BE2C (cell line): ENCODE measurements at regions not wholly inside any gene's neighbourhood (a gene's known extent, or its start where the extent isn't known, plus 50 kb on each side); places are given as distances from the start of the nearest gene placed in this dataset.

Experiments used
- DNase-seq: peaks from one replicate; pipeline ENCODE4 v3.0.0-alpha.2; 2020
- H3K27me3 ChIP-seq: fragments of 250-450 bp; sonication (Bioruptor Pico); 2 replicates; pipeline ENCODE4 v1.5.1; 2020; ENCODE audit warnings: mild to moderate bottlenecking
- H3K36me3 ChIP-seq: fragments of 250-450 bp; sonication (Bioruptor Pico); 2 replicates; pipeline ENCODE4 v1.5.1; 2020; ENCODE audit warnings: mild to moderate bottlenecking
- H3K4me1 ChIP-seq: fragments of 250-450 bp; sonication (Bioruptor Pico); 2 replicates; pipeline ENCODE4 v1.5.1; 2020
- H3K4me3 ChIP-seq: 2 replicates; pipeline ENCODE4 v1.5.1; 2011; ENCODE audit warnings: low read depth, low read length
- H3K9me3 ChIP-seq: fragments of 250-450 bp; sonication (Bioruptor Pico); 2 replicates; pipeline ENCODE4 v1.5.1; 2020
- TF ChIP-seq, protein P1 (sequence below): IDR thresholded peaks from 2 replicates; pipeline ENCODE4 v1.5.1; 2012; ENCODE audit warnings: mild to moderate bottlenecking, low read depth, low read length

DNA sequence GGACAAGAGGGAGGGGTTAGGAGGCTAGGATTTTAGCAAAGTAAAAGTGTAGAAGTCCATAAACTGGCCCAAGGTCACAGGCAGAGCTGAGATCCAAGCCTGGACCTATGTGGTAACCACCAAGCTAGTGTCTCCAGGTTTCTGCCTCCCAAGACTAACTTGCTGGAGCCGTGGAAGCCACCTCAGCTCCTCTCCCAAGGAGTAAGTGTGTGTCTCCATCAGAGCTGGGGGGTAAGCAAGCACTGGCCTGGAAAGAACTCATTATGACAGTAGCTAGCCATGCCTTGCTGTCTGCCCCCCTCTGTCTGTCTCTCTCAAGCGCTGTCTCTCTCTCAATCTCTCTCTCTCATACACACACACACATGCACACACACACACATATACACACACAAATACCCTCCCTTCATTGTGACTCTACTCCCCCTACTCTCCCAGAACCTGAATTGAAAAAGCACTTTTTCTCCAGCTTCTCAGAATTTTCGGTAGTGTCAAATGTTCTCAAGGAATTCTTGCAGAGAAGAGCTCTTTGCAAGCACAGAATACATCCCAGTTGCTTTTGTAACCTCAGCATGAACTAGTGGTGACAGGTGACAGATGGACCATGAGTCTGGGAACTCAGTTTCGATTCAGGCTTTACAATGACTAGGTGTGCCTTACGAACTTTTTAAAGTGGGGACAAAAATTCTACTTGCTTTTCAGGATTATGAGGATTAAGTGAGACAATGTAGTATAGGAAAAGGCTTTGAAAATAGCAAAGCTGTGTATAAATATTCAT, 238.0 kb upstream of the FGGY start:
- Histone ChIP-seq H3K4me1 (peaks cover 19% of the 10 kb centered on the region), H3K36me3 (no peaks in the 10 kb centered on the region), H3K9me3 (no peaks in the 10 kb centered on the region), H3K27me3 (no peaks in the 10 kb centered on the region), H3K4me3 (no peak overlapping the region)
- TF ChIP-seq, protein P1, sequence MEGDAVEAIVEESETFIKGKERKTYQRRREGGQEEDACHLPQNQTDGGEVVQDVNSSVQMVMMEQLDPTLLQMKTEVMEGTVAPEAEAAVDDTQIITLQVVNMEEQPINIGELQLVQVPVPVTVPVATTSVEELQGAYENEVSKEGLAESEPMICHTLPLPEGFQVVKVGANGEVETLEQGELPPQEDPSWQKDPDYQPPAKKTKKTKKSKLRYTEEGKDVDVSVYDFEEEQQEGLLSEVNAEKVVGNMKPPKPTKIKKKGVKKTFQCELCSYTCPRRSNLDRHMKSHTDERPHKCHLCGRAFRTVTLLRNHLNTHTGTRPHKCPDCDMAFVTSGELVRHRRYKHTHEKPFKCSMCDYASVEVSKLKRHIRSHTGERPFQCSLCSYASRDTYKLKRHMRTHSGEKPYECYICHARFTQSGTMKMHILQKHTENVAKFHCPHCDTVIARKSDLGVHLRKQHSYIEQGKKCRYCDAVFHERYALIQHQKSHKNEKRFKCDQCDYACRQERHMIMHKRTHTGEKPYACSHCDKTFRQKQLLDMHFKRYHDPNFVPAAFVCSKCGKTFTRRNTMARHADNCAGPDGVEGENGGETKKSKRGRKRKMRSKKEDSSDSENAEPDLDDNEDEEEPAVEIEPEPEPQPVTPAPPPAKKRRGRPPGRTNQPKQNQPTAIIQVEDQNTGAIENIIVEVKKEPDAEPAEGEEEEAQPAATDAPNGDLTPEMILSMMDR = no peak
- DNase-seq = no peak

DNA sequence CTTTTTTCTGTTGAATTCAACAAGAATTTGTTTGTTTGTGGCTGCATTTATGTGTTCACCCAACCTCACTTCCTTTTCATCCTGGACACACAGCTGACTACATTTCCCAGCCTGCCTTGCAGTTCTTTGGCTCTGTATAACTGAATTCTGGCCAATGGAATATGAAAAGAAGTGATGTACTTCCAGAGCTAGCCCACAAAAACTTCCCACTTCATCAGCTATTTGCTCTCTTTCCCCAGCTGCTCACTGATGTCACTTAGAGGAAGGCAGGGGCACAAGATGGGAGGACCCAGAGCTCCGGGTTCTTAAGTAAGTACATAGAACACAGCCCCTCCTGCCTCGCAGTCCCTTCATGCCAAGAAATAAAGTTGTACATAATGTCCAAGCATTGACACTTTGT, 235.0 kb upstream of the FGGY start:
- Histone ChIP-seq H3K9me3 (no peaks in the 10 kb centered on the region), H3K4me3 (no peak overlapping the region), H3K4me1 (peaks cover 6% of the 10 kb centered on the region; the same call in 1 of the 2 replicates), H3K27me3 (no peaks in the 10 kb centered on the region), H3K36me3 (no peaks in the 10 kb centered on the region)
- DNase-seq = no peak
- TF ChIP-seq, protein P1 = no peak

DNA sequence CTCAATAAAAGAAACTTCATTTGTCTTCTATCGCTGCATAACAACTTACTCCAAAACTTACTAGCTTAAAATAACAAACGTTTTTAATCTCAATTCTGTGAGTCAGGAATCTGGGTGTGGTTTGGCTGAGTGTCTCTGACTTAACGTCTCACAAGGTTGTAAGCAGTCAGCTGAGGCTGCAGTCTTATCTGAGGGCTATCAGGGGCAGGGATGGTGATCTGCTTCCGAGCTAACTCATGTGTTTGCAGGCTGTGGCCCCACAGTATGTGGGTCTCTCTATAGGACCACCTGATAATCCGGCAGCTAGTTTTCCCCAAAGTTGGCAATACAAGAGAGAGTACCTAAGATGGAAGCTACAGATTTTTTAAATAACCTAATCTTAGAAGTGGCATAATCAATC, 234.2 kb upstream of the FGGY start:
- Histone ChIP-seq H3K4me1 (peaks cover 1% of the 10 kb centered on the region; the same call in 1 of the 2 replicates), H3K9me3 (no peaks in the 10 kb centered on the region), H3K4me3 (no peak overlapping the region), H3K27me3 (no peaks in the 10 kb centered on the region), H3K36me3 (no peaks in the 10 kb centered on the region)
- TF ChIP-seq, protein P1 = no peak
- DNase-seq = no peak

- H3K27me3 ChIP-seq = no peaks in the 10 kb centered on the region
- no peak for DNase-seq
- no peaks in the 10 kb centered on the region for H3K9me3 ChIP-seq
- no peaks in the 10 kb centered on the region for H3K4me1 ChIP-seq
- TF ChIP-seq, protein P1 = no peak
- no peaks in the 10 kb centered on the region for H3K36me3 ChIP-seq
- H3K4me3 ChIP-seq = no peak overlapping the region
Measured at GRCh38 chr1:59063501-59063900, 233.4 kb upstream of the FGGY start.

DNA sequence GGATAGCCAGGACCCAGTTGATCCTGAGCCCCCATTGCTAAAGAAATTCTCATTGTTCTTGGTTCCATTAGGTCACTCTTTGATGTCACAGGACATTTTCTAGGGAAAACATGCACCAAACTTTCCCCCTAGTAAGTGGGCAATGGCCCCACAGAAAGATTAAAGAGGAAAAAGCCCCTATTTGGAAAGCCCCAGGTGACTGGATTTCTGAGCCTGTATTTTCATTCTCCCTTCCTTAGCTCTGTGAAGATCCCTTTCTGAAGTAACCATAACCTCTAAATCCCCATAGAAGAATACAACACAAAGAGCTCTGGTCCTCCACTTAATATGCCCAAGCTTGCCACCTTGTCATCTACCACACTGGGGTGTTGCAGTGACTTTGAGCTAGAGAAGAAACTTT, 232.3 kb upstream of the FGGY start:
- no peak for DNase-seq
- no peak overlapping the region for H3K4me3 ChIP-seq
- no peaks in the 10 kb centered on the region for H3K27me3 ChIP-seq
- no peaks in the 10 kb centered on the region for H3K9me3 ChIP-seq
- no peaks in the 10 kb centered on the region for H3K4me1 ChIP-seq
- no peaks in the 10 kb centered on the region for H3K36me3 ChIP-seq
- TF ChIP-seq, protein P1 = no peak

- no peaks in the 10 kb centered on the region for H3K36me3 ChIP-seq
- no peak overlapping the region for H3K4me3 ChIP-seq
- H3K27me3 ChIP-seq = no peaks in the 10 kb centered on the region
- no peaks in the 10 kb centered on the region for H3K9me3 ChIP-seq
- H3K4me1 ChIP-seq = no peaks in the 10 kb centered on the region
- TF ChIP-seq, protein P1 = no peak
- DNase-seq = no peak
Measured at GRCh38 chr1:59066236-59066635, 230.7 kb upstream of the FGGY start.
